Pancreas (tissue), 10 donors: ENCODE measurements at regions not wholly inside any gene's neighbourhood (a gene's known extent, or its start where the extent isn't known, plus 50 kb on each side); places are given as distances from the start of the nearest gene placed in this dataset.

Source experiments
- ATAC-seq, 4 donors: fragments of 200-7000 bp; cut with Tn5 transposase; one replicate each; pipeline versions ENCODE4 v1.8.0 to v1.9.1; 2020; ENCODE audit warnings: mild to moderate bottlenecking in 4 of 4, moderate library complexity in 4 of 4
- DNase-seq, 6 donors: peaks; one replicate each; pipeline ENCODE4 v3.0.0-alpha.2; 2020
- FAIRE-seq: peaks from 2 replicates; lab custom pipeline; 2012; peaks lifted over from hg19 to GRCh38; lab: Jason Lieb, UNC
- H3K27ac ChIP-seq, 4 donors: fragments of 200-600 bp; sonication (generic); 1 replicate in 3 of 4; 2 replicates in 1 of 4; pipeline versions ENCODE4 v1.5.0 to v1.8.0; 2020
- H3K27me3 ChIP-seq, 4 donors: fragments of 200-600 bp; one replicate each; pipeline ENCODE4 v1.8.0; 2021
- H3K36me3 ChIP-seq, 3 donors: fragments of 200-600 bp; sonication (generic) in 1 of 3; one replicate each; pipeline versions ENCODE4 v1.5.0 to v1.8.0; 2020 to 2021
- H3K4me1 ChIP-seq, 3 donors: fragments of 200-600 bp; one replicate each; pipeline ENCODE4 v1.8.0; 2021
- H3K4me3 ChIP-seq, 4 donors: fragments of 200-600 bp; sonication (generic) in 2 of 4; one replicate each; pipeline versions ENCODE4 v1.5.0 to v1.8.0; 2020 to 2021
- H3K9me3 ChIP-seq, 4 donors: fragments of 200-600 bp; one replicate each; pipeline ENCODE4 v1.8.0; 2021
- WGBS, 2 donors: extraction: QIAGEN DNeasy Blood & Tissue Kit; methylation state at CpG; one replicate each; pipeline ENCODE4 v1.1.7; 2013; 5-methylcytosine and 5-hydroxymethylcytosine counted together
- intact Hi-C, 3 donors: fragments of 100-400 bp; cut with DNase I; formaldehyde crosslinking; loops; one replicate each; pipeline versions ENCODE4 v1.11.1 to v1.14.2; 2022
- TF ChIP-seq, protein P1 (sequence below), 4 donors: fragments of 200-600 bp; sonication (generic) in 3 of 4; IDR thresholded peaks; one replicate each; pipeline versions ENCODE4 v1.5.0 to v1.8.0; 2021; ENCODE audit warnings: antibody characterized with exemption in 4 of 4
- donor health status: healthy with polysubstance abuse.
- donor health status: DM: no; HTN: no; CAD: no; lungs with moderate emphysema.
- donor health status: DM: no; HTN: no; CAD: no.
- donor health status: control.
- donor health status: control.
- donor health status: Bipolar disorder and iron deficiency.
- donor health status: DM: yes; HTN: yes; CAD: no.
- donor health status: DM: no; HTN: no; CAD: no.
- donor health status: DM: no; HTN: no; CAD: no.
- donor health status: DM: yes; HTN: yes; CAD: no.

DNA sequence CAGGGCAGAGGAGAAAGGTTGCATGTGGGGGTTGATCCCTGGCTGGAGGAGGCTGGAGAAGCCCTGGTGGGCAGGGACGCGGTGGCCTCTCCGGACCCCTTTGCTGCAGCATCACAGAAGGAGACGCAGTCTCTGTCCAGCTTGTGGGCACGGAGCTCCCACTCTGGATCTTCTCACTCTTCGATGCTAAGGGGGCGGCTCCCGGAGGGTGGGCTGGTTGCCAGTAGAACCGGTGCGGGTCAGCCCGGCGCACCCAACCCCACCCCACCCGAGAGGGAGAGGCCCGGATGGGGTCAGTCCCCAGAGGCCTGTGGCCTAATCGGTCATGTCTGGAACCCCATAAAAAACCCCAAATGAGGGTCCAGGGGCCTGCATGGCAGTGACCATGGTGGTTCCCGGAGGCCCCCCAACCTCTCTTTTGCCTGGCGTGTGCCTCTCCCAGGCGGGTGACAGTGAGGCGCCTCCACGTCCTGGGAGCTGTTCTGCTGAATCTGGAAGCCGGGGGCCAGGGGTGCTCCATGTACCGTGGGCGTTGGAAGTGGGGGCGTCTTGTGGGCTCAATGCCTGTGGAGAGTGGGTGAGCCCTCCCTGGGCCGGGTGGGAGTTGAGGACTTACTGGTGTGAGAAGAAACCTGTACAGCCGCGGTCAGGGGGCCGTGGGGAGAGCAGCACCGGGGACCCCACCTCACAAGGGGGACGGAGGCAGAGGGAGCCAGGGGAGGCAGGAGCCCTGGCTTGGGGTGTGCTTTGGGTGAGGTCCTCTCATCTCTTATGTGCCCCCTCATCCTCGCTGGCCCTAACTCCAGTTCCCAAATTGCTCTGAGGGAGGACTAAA lies 79.6 kb downstream of the RTP5 start:
- Histone ChIP-seq H3K4me3 (no peak overlapping the region), H3K9me3 (no peaks in the 10 kb centered on the region), H3K36me3 (no peaks in the 10 kb centered on the region), H3K27ac (no peak overlapping the region), H3K27me3 (no peaks in the 10 kb centered on the region), H3K4me1 (peaks cover 0 to 3% (median 3%) of the 10 kb centered on the region in 3 donors)
- TF ChIP-seq, protein P1, sequence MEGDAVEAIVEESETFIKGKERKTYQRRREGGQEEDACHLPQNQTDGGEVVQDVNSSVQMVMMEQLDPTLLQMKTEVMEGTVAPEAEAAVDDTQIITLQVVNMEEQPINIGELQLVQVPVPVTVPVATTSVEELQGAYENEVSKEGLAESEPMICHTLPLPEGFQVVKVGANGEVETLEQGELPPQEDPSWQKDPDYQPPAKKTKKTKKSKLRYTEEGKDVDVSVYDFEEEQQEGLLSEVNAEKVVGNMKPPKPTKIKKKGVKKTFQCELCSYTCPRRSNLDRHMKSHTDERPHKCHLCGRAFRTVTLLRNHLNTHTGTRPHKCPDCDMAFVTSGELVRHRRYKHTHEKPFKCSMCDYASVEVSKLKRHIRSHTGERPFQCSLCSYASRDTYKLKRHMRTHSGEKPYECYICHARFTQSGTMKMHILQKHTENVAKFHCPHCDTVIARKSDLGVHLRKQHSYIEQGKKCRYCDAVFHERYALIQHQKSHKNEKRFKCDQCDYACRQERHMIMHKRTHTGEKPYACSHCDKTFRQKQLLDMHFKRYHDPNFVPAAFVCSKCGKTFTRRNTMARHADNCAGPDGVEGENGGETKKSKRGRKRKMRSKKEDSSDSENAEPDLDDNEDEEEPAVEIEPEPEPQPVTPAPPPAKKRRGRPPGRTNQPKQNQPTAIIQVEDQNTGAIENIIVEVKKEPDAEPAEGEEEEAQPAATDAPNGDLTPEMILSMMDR (IDR thresholded peaks at IDR 0.05), result no peak
- WGBS, 2 donors, result 75 to 84% methylated on average over 30 to 31 of the region's 31 CpGs
- no peak for FAIRE-seq
- peak in 1 of 6 donors; percentile 79 for DNase-seq
- ATAC-seq, result no peak
- intact Hi-C loops, result no loop called here

DNA sequence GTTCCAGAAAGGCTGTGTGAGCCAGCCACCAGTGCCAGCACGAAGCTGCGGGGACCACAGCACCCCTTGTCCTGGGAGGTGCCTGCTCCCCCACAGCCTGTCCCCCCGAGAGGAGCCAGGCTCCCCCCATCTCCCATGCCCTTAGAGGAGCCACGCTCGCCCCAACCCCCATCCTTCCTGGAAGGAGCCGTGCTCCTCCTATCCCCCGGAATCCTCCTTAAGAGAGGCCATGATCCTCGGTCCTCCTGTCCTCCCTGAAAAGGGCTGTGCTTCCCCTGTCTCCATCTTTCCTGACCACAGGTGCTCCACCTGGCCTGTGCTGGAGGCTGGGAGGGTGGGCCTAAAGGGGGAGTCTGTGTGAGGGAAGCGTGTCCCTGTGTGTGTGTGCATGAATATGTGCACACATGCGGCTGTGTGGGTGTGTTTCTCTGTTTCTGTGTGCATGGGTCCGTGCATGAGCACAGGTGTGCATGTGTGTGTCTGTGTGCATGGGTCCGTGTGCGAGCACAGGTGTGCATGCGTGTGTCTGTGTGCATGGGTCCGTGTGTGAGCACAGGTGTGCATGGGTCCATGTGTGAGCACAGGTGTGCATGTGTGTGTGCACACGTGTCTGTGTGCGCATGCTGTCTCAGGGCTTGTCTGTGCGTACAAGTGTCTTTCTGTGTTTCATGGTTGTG lies 80.3 kb downstream of the RTP5 start:
- Histone ChIP-seq H3K36me3 (no peaks in the 10 kb centered on the region), H3K9me3 (no peaks in the 10 kb centered on the region), H3K27ac (no peak overlapping the region), H3K27me3 (no peaks in the 10 kb centered on the region), H3K4me1 (peaks cover 0 to 3% (median 3%) of the 10 kb centered on the region in 3 donors), H3K4me3 (no peak overlapping the region)
- TF ChIP-seq, protein P1 (IDR thresholded peaks at IDR 0.05), result no peak
- 78 to 84% methylated on average over 18 of the region's 18 CpGs for WGBS, 2 donors
- ATAC-seq (peak in 3 of 4 donors; percentile 2 to 6 (median 6)), DNase-seq (peak in 1 of 6 donors; percentile 62), FAIRE-seq (no peak)
- intact Hi-C loops, result no loop called here

- FAIRE-seq (no peak), ATAC-seq (peak; percentile 59 to 92 (median 86)), DNase-seq (peak; percentile 64 to 93 (median 84))
- intact Hi-C loops, result no loop called here
- Histone ChIP-seq H3K9me3 (no peaks in the 10 kb centered on the region), H3K27me3 (no peaks in the 10 kb centered on the region), H3K4me3 (no peak overlapping the region), H3K27ac (no peak overlapping the region), H3K4me1 (peaks cover 0 to 3% (median 3%) of the 10 kb centered on the region in 3 donors), H3K36me3 (no peaks in the 10 kb centered on the region)
- 23 to 27% methylated on average over 45 of the region's 45 CpGs for WGBS, 2 donors
- TF ChIP-seq, protein P1 (IDR thresholded peaks at IDR 0.05), result peak; percentile 82 to 88 (median 86)
Observed at GRCh38 chr2:241950413-241951315, 81.1 kb downstream of the RTP5 start.

DNA sequence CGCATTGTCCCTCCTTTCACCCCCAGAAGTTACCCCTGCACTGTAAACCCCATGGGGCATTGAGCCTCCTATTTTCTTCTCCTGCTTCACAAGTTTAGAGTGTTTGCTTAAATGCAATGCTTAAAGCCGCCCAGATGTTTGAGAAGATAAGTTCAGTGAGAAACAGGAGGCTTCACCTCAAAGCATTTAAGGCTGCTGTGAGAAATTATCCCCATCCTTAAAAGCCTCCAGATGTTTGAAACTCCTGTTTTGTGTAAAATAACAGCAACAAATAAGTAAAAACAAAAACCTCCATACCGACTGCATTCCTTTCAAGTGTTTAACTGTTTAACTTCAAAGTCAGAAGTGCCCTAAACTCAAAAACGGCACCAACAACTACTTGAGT lies 81.8 kb downstream of the RTP5 start:
- H3K4me3 ChIP-seq, result no peak overlapping the region
- intact Hi-C loops, result no loop called here

More for the DNA sequence above, 81.8 kb downstream of the RTP5 start:
- H3K27me3 ChIP-seq, result no peaks in the 10 kb centered on the region
- TF ChIP-seq, protein P1 (IDR thresholded peaks at IDR 0.05), result no peak
- H3K9me3 ChIP-seq, result no peaks in the 10 kb centered on the region
- H3K4me1 ChIP-seq, result peaks cover 0 to 3% (median 3%) of the 10 kb centered on the region in 3 donors
- ATAC-seq, result no peak
- DNase-seq, result no peak
- WGBS, 2 donors, result 24 to 55% methylated on average over 4 of the region's 4 CpGs
- no peak for FAIRE-seq
- H3K27ac ChIP-seq, result no peak overlapping the region
- H3K36me3 ChIP-seq, result no peaks in the 10 kb centered on the region
